A549 (cell line): ENCODE measurements at regions not wholly inside any gene's neighbourhood (a gene's known extent, or its start where the extent isn't known, plus 50 kb on each side); places are given as distances from the start of the nearest gene placed in this dataset.
"Not testable (repeated sequence)": the region's sequence is repeated elsewhere in the genome, so short reads cannot be mapped to it uniquely, and the experiment has no call there.

Experiments used
- ATAC-seq, 2 experiments: fragments of 200-7000 bp in 1 of 2; fragments of >200 bp in 1 of 2; cut with Nextera tagmentation in 1 of 2; cut with Tn5 transposase in 1 of 2; 3 replicates each; pipeline versions ENCODE4 v1.8.0 to v1.9.1; 2018 to 2020; ENCODE audit warnings: mild to moderate bottlenecking in 1 of 2, moderate library complexity in 1 of 2
- CTCF ChIA-PET: fragments of 300-600 bp; sonication (Branson Sonifier 250); formaldehyde crosslinking; extraction: SDS; loops from one replicate; lab custom pipeline; 2021; ENCODE audit warnings: antibody characterized with exemption, inconsistent platforms; lab: Yijun Ruan, JAX
- POLR2A ChIA-PET: fragments of 350-600 bp; formaldehyde crosslinking; extraction: SDS; loops from one replicate; lab custom pipeline; 2021; ENCODE audit warnings: antibody characterized with exemption, inconsistent platforms; lab: Yijun Ruan, JAX
- DNase-seq, 2 experiments: peaks; one replicate each; pipeline versions ENCODE4 v3.0.0 to v3.0.0-alpha.2; 2011 to 2016; ENCODE audit warnings: low read depth in 1 of 2, low spot score in 1 of 2
- FAIRE-seq: peaks from 2 replicates; lab custom pipeline; 2011; peaks lifted over from hg19 to GRCh38; lab: Jason Lieb, UNC
- H3K27ac ChIP-seq, 2 experiments: fragments of >200 bp; sonication (Bioruptor Twin); formaldehyde crosslinking; 3 replicates each; pipeline ENCODE4 v1.5.1; 2016 to 2017
- H3K4me1 ChIP-seq: fragments of >200 bp; sonication (Bioruptor Twin); formaldehyde crosslinking; 3 replicates; pipeline ENCODE4 v1.6.1; 2016
- H3K4me2 ChIP-seq: fragments of >200 bp; sonication (Bioruptor Twin); formaldehyde crosslinking; 3 replicates; pipeline ENCODE4 v1.6.1; 2016
- H3K4me3 ChIP-seq: fragments of >200 bp; sonication (Bioruptor Twin); formaldehyde crosslinking; 3 replicates; pipeline ENCODE4 v1.5.1; 2016
- H3K9me3 ChIP-seq: fragments of >200 bp; sonication (Bioruptor Twin); formaldehyde crosslinking; 3 replicates; pipeline ENCODE4 v1.6.1; 2016
- BHLHE40 ChIP-seq: IDR thresholded peaks from 2 replicates; pipeline ENCODE4 v1.6.1; 2012; ENCODE audit warnings: low read depth, low read length, inconsistent platforms
- ESRRA ChIP-seq: fragments of 150-350 bp; IDR thresholded peaks from 2 replicates; pipeline ENCODE4 v1.6.1; 2014; ENCODE audit warnings: mild to moderate bottlenecking, low read length, borderline replicate concordance
- FOSL2 ChIP-seq, 2 experiments: fragments of 450-650 bp in 1 of 2; fragments of >200 bp in 1 of 2; sonication (Bioruptor Twin) in 1 of 2; formaldehyde crosslinking; IDR thresholded peaks; 2 replicates each; pipeline versions ENCODE4 v1.5.0 to v1.6.1; 2016 to 2020; ENCODE audit warnings: mild to moderate bottlenecking in 1 of 2, moderate library complexity in 1 of 2
- FOXS1 ChIP-seq: fragments of 250-450 bp; sonication (Bioruptor Pico); IDR thresholded peaks from 2 replicates; pipeline ENCODE4 v1.5.0; 2020; ENCODE audit warnings: mild to moderate bottlenecking, moderate library complexity
- HES2 ChIP-seq: fragments of >200 bp; sonication (Bioruptor Twin); formaldehyde crosslinking; IDR thresholded peaks from 2 replicates; pipeline ENCODE4 v1.6.1; 2016
- HOXB13 ChIP-seq: fragments of 250-450 bp; sonication (Bioruptor Pico); IDR thresholded peaks from 2 replicates; pipeline ENCODE4 v1.5.0; 2020; ENCODE audit warnings: low read depth, mild to moderate bottlenecking, moderate library complexity
- HOXB5 ChIP-seq: fragments of 250-450 bp; sonication (Bioruptor Pico); IDR thresholded peaks from 2 replicates; pipeline ENCODE4 v1.5.0; 2020; ENCODE audit warnings: mild to moderate bottlenecking, moderate library complexity
- JUNB ChIP-seq: fragments of >200 bp; sonication (Bioruptor Twin); formaldehyde crosslinking; IDR thresholded peaks from 2 replicates; pipeline ENCODE4 v1.6.1; 2016
- MAFK ChIP-seq: fragments of 450-650 bp; IDR thresholded peaks from 2 replicates; pipeline ENCODE4 v1.6.1; 2014; ENCODE audit not compliant: partially characterized antibody
- MAZ ChIP-seq: fragments of 150-350 bp; IDR thresholded peaks from 2 replicates; pipeline ENCODE4 v1.6.1; 2014; ENCODE audit warnings: antibody characterized with exemption, low read depth, low read length, borderline replicate concordance
- MYC ChIP-seq: IDR thresholded peaks from 2 replicates; pipeline ENCODE4 v1.6.1; 2012; ENCODE audit warnings: mild to moderate bottlenecking, inconsistent platforms, low read length, improper control_type of control experiment, borderline replicate concordance
- NR3C1 ChIP-seq: fragments of >200 bp; sonication (Bioruptor Twin); formaldehyde crosslinking; IDR thresholded peaks from 3 replicates; pipeline ENCODE4 v1.6.1; 2017
- PHF8 ChIP-seq: fragments of 200-600 bp; sonication (generic); IDR thresholded peaks from 2 replicates; pipeline ENCODE4 v1.6.1; 2016; ENCODE audit warnings: low read depth, mild to moderate bottlenecking, antibody characterized with exemption, moderate library complexity, borderline replicate concordance
- POLR2AphosphoS2 ChIP-seq: conservative IDR thresholded peaks from 2 replicates; pipeline ENCODE4 v1.6.1; 2012; ENCODE audit warnings: low read length, improper control_type of control experiment, inconsistent platforms
- RAD21 ChIP-seq, 2 experiments: fragments of >200 bp in 1 of 2; sonication (Bioruptor Twin) in 1 of 2; formaldehyde crosslinking in 1 of 2; IDR thresholded peaks in 1 of 2; conservative IDR thresholded peaks in 1 of 2; 2 replicates in 1 of 2; 3 replicates in 1 of 2; pipeline ENCODE4 v1.6.1; 2012 to 2018; ENCODE audit warnings: inconsistent platforms in 1 of 2
- RARB ChIP-seq: fragments of 250-450 bp; sonication (Bioruptor Pico); IDR thresholded peaks from 2 replicates; pipeline ENCODE4 v1.8.0; 2021; ENCODE audit warnings: mild to moderate bottlenecking, moderate library complexity
- RFX5 ChIP-seq: fragments of 450-650 bp; IDR thresholded peaks from 2 replicates; pipeline ENCODE4 v1.7.1; 2014; ENCODE audit warnings: antibody characterized with exemption, mild to moderate bottlenecking, moderate library complexity
- RNF2 ChIP-seq: fragments of 200-600 bp; sonication (generic); IDR thresholded peaks from 2 replicates; pipeline ENCODE4 v1.6.1; 2016; ENCODE audit warnings: low read depth, mild to moderate bottlenecking, antibody characterized with exemption, moderate library complexity, borderline replicate concordance
- ZNF302 ChIP-seq: fragments of 250-450 bp; sonication (Bioruptor Pico); IDR thresholded peaks from 2 replicates; pipeline ENCODE4 v1.9.0; 2021; ENCODE audit warnings: inconsistent platforms, mild to moderate bottlenecking, moderate library complexity
- WGBS: methylation state at CpG from one replicate; pipeline ENCODE4 v1.1.6; 2017; ENCODE audit errors: missing lambda C conversion rate; 5-methylcytosine and 5-hydroxymethylcytosine counted together
- TF ChIP-seq, protein P1 (sequence below): fragments of >200 bp; sonication (Bioruptor Twin); formaldehyde crosslinking; IDR thresholded peaks from 3 replicates; pipeline ENCODE4 v1.5.1; 2016
- TF ChIP-seq, protein P2 (sequence below): fragments of 250-450 bp; sonication (Bioruptor Pico); IDR thresholded peaks from 2 replicates; pipeline ENCODE4 v1.5.0; 2021; ENCODE audit warnings: mild to moderate bottlenecking, moderate library complexity, borderline replicate concordance

GRCh38 chr7:27442455-27442854, 199.9 kb downstream of the EVX1 start:
- CTCF ChIA-PET: no interaction called here
- 0 out of 3 replicates have a peak, but pooled peaks cover 7% of the 10 kb centered on the region for H3K4me1 ChIP-seq
- DNase-seq (peak in 1 of 2 experiments; percentile 18), ATAC-seq (peak; percentile 34 to 61; a peak in 4 of 6 replicates), FAIRE-seq (no peak)
- TF ChIP-seq FOSL2 (IDR thresholded peaks at IDR 0.05) (0 out of 2 replicates have a peak, but pooled peaks have one; percentile 25), FOSL2 (CRISPR knock-in tag; IDR thresholded peaks at IDR 0.05) (peak; percentile 61), RNF2 (no peak), HOXB13 (CRISPR knock-in tag) (no peak), JUNB (peak; percentile 29; the same call in 1 of the 2 replicates)
- H3K4me2 ChIP-seq: no peak overlapping the region
- no peaks in the 10 kb centered on the region for H3K9me3 ChIP-seq
- H3K4me3 ChIP-seq: no peak overlapping the region
- no peak overlapping the region for H3K27ac ChIP-seq
- POLR2A ChIA-PET: no interaction called here

DNA sequence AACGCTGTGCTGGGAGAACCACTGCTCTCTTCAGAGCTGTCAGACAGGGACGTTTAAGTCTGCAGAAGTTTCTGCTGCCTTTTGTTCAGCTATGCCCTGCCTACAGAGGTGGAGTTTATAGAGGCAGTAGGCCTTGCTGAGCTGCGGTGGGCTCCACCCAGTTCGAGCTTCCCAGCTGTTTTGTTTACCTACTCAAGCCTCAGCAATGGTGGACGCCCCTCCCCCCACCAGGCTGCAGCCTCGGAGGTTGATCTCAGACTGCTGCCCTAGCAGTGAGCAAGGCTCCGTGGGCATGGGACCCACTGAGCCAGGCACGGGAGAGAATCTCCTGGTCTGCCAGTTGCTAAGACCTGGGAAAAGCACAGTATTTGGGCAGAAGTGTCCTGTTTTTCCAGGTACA, 206.4 kb downstream of the EVX1 start:
- DNase-seq, H3K27ac ChIP-seq, POLR2A ChIA-PET, H3K4me3 ChIP-seq, ATAC-seq, H3K4me2 ChIP-seq, H3K4me1 ChIP-seq, FAIRE-seq, H3K9me3 ChIP-seq, CTCF ChIA-PET: not testable (repeated sequence)
- 37% methylated on average over 7 of the region's 8 CpGs for WGBS

DNA sequence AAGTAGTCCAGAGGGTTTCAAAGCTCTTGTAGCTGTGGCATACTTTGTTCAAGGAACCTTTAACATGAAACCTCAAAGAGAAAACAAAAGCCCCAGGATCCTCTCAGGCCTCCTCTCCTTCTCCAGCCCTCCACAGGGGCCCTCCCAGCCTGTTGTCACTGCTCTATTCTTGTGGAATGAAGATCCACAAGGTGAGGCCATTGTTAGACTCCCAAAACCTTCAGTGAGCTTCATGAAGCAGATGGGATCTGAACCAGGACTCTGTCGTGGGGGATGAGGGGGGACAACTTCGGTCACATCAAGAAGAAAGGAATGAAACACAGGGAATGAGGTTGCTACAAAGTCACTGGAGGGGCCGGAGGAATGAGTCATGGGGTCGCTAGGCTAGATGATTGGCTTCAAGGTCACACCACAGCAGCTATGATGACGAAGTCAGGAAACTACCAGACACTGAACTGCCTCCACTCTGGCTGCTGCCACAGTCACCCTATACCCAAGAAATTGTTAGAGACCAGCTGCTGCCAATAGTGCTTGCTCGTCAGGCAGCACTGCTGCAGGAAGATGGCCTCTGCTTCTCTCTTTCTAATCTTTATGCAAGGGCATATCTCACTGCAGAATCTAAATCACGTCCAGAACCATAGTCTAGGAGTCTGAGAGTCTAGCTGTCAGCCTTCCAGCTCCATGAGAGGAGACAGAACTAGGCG, 208.8 kb downstream of the HIBADH start:
- H3K4me2 ChIP-seq: no peak overlapping the region
- TF ChIP-seq HOXB5 (CRISPR knock-in tag): no peak
- TF ChIP-seq ZNF302 (CRISPR knock-in tag): no peak
- no peak for TF ChIP-seq NR3C1
- no peak for TF ChIP-seq JUNB
- TF ChIP-seq MYC: no peak
- no peak for TF ChIP-seq PHF8
- TF ChIP-seq RFX5: no peak
- no peak for TF ChIP-seq BHLHE40
- TF ChIP-seq, protein P1, sequence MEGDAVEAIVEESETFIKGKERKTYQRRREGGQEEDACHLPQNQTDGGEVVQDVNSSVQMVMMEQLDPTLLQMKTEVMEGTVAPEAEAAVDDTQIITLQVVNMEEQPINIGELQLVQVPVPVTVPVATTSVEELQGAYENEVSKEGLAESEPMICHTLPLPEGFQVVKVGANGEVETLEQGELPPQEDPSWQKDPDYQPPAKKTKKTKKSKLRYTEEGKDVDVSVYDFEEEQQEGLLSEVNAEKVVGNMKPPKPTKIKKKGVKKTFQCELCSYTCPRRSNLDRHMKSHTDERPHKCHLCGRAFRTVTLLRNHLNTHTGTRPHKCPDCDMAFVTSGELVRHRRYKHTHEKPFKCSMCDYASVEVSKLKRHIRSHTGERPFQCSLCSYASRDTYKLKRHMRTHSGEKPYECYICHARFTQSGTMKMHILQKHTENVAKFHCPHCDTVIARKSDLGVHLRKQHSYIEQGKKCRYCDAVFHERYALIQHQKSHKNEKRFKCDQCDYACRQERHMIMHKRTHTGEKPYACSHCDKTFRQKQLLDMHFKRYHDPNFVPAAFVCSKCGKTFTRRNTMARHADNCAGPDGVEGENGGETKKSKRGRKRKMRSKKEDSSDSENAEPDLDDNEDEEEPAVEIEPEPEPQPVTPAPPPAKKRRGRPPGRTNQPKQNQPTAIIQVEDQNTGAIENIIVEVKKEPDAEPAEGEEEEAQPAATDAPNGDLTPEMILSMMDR: no peak
- TF ChIP-seq MAZ: no peak
- no peak for TF ChIP-seq FOXS1 (CRISPR knock-in tag)
- TF ChIP-seq, protein P2, sequence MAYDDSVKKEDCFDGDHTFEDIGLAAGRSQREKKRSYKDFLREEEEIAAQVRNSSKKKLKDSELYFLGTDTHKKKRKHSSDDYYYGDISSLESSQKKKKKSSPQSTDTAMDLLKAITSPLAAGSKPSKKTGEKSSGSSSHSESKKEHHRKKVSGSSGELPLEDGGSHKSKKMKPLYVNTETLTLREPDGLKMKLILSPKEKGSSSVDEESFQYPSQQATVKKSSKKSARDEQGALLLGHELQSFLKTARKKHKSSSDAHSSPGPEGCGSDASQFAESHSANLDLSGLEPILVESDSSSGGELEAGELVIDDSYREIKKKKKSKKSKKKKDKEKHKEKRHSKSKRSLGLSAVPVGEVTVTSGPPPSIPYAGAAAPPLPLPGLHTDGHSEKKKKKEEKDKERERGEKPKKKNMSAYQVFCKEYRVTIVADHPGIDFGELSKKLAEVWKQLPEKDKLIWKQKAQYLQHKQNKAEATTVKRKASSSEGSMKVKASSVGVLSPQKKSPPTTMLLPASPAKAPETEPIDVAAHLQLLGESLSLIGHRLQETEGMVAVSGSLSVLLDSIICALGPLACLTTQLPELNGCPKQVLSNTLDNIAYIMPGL (CRISPR knock-in tag): no peak
- no peak for TF ChIP-seq HES2
- TF ChIP-seq POLR2AphosphoS2: no peak
- no peak for TF ChIP-seq MAFK
- TF ChIP-seq RARB (CRISPR knock-in tag): no peak
- TF ChIP-seq RAD21 (conservative IDR thresholded peaks at IDR 0.05 in 1 of 2, IDR thresholded peaks at IDR 0.05 in 1 of 2): no peak
- no peak for TF ChIP-seq ESRRA
- H3K27ac ChIP-seq: no peak overlapping the region
- FAIRE-seq (no peak), DNase-seq (no peak), ATAC-seq (peak in 1 of 2 experiments; percentile 55; a peak in 3 of 6 replicates)
- no peak overlapping the region for H3K4me3 ChIP-seq
- no peaks in the 10 kb centered on the region for H3K9me3 ChIP-seq
- WGBS: 54% methylated on average over 8 of the region's 8 CpGs
- ChIA-PET POLR2A (no interaction called here), CTCF (interaction anchor here (0.8 kb wide), 1 partner anchor 21 kb away, joined by 3 read pairs; no protein-coding TSS in a partner anchor)
- H3K4me1 ChIP-seq: no peaks in the 10 kb centered on the region

GRCh38 chr7:27457120-27457519, 205.6 kb downstream of the HIBADH start:
- WGBS: 92% methylated on average over 15 of the region's 16 CpGs
- H3K27ac ChIP-seq, DNase-seq, CTCF ChIA-PET, H3K9me3 ChIP-seq, H3K4me2 ChIP-seq, H3K4me3 ChIP-seq, FAIRE-seq, H3K4me1 ChIP-seq, POLR2A ChIA-PET: not testable (repeated sequence)
- ATAC-seq: peak in 1 of 2 experiments; percentile 49; a peak in 1 of 6 replicates

DNA sequence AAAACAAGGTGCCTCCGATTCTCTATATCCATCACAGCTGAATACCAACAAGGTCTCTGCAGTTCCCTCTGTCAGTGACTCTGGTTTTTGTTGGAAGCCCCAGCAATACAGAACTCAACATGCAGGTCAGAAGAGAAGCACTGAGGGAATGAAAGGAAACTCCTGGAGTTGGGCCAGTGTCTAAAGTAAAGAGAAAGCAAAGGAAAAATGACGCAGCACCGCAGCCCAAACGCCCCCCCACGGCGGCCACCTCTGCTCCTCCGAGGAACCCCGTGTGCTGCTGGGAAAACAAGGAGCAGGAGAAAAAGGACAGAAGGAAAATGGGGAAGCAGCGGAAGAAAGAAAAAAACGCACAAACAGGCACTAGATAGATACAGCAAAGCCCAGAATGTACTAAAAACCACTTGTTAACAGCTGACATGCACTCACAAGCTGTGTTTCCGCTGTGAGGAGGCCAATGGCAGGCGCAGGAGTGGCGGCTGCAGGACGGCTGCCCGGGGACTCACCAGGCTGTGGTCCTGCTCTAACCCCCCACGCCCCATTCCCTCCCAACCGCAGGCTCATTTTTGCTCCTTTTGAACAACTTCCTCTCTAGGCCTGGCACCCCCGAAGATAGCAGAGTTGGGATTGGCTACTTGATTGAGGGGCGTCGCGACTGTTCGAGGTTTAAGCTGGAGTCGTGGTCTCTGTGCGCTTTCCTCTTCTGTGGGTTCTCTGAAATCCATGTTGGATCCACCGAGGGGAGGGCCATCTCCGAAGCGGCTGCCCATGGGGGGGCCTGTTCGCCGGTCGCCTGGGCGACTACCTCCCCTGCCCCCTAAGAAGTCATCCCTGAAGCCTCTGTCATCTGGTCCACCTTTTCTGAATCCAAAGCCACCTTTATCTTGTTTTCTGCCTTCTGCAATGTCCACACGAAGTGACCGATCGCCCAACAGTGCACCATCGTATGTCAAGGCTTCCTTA, 204.8 kb downstream of the HIBADH start:
- CTCF ChIA-PET, H3K4me1 ChIP-seq: not testable (repeated sequence)

More for the DNA sequence above, 204.8 kb downstream of the HIBADH start:
- peak in 1 of 2 experiments; percentile 27; a peak in 3 of 6 replicates for ATAC-seq
- DNase-seq, H3K4me2 ChIP-seq, H3K9me3 ChIP-seq, POLR2A ChIA-PET, FAIRE-seq, H3K4me3 ChIP-seq, H3K27ac ChIP-seq: not testable (repeated sequence)
- 74% methylated on average over 30 of the region's 35 CpGs for WGBS
